Tibial nerve (tissue), 3 donors: ENCODE measurements at regions not wholly inside any gene's neighbourhood (a gene's known extent, or its start where the extent isn't known, plus 50 kb on each side); places are given as distances from the start of the nearest gene placed in this dataset.

Experiments used
- POLR2A ChIP-seq, 2 donors: fragments of 450-650 bp; IDR thresholded peaks; one replicate each; pipeline ENCODE4 v1.6.1; 2017; ENCODE audit warnings: antibody characterized with exemption in 2 of 2, mild to moderate bottlenecking in 2 of 2, moderate library complexity in 2 of 2
- TF ChIP-seq, protein P1 (sequence below), 5 experiments: fragments of 200-600 bp in 3 of 5; fragments of 450-650 bp in 2 of 5; sonication (generic) in 3 of 5; IDR thresholded peaks; one replicate each; pipeline ENCODE4 v1.5.1; 2016 to 2019; ENCODE audit warnings: antibody characterized with exemption in 5 of 5, mild to moderate bottlenecking in 3 of 5, moderate library complexity in 2 of 5

DNA sequence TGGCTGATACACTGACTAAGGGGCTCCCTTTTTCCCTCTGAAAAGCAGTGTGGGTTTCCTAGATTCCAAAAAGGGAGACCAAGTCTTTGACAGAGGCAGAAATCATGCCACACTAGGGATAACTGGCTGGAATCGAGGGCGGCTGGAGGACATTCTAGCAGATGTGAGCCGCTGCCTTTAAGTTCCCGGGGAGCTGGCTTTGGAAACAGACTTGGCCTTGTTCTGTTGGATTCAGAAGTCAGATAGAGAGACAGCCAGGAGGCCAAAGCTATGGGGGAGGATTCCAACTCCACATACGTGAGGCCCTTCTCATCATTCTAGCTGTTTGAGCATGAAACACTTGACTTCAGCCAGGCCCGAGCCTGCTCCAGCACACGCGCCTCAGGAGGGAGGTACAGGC, 109.9 kb upstream of the FOXC1 start:
- TF ChIP-seq, protein P1, sequence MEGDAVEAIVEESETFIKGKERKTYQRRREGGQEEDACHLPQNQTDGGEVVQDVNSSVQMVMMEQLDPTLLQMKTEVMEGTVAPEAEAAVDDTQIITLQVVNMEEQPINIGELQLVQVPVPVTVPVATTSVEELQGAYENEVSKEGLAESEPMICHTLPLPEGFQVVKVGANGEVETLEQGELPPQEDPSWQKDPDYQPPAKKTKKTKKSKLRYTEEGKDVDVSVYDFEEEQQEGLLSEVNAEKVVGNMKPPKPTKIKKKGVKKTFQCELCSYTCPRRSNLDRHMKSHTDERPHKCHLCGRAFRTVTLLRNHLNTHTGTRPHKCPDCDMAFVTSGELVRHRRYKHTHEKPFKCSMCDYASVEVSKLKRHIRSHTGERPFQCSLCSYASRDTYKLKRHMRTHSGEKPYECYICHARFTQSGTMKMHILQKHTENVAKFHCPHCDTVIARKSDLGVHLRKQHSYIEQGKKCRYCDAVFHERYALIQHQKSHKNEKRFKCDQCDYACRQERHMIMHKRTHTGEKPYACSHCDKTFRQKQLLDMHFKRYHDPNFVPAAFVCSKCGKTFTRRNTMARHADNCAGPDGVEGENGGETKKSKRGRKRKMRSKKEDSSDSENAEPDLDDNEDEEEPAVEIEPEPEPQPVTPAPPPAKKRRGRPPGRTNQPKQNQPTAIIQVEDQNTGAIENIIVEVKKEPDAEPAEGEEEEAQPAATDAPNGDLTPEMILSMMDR (IDR thresholded peaks at IDR 0.05), result no peak
- no peak for TF ChIP-seq POLR2A (IDR thresholded peaks at IDR 0.05)
